ENCODE measurements at regions not wholly inside any gene's neighbourhood (a gene's known extent, or its start where the extent isn't known, plus 50 kb on each side); places are given as distances from the start of the nearest gene placed in this dataset.

- BruUV-seq (replicated peaks), result no TSS peak
- no peaks in the 10 kb centered on the region for H3K36me3 ChIP-seq (ENCODE audit: control insufficient read depth in 2 of 2, extremely low read depth in 1 of 2, insufficient read depth in 2 of 2, low read length in 2 of 2)
- H3K4me1 ChIP-seq (ENCODE audit: control insufficient read depth, extremely low read depth, insufficient read depth, low read length), result peaks cover 22% of the 10 kb centered on the region
- CTCF ChIA-PET, result interaction anchor here (0.8 to 2.7 kb wide), 4 partner anchors 40 to 180 kb away, joined by 3 to 15 read pairs (median 4); partner anchors contain the start of gene FOXF1
- H3K9me1 ChIP-seq (replicated peaks; ENCODE audit: control insufficient read depth, extremely low read depth, insufficient read depth, low read length), result no peaks in the 10 kb centered on the region
- no peak overlapping the region for H3K9ac ChIP-seq (replicated peaks; ENCODE audit: extremely low read depth, insufficient read depth, low read length)
- H3K4me3 ChIP-seq (replicated peaks in 1 of 3; ENCODE audit: insufficient read depth in 1 of 3, low read depth in 1 of 3, low read length in 3 of 3), result no peak overlapping the region
- FAIRE-seq (no peak), DNase-seq (ENCODE audit: low read depth, low spot score) (no peak)
- H3K9me3 ChIP-seq (replicated peaks; ENCODE audit: control insufficient read depth, insufficient read depth, low read length), result no peaks in the 10 kb centered on the region
- H3K79me2 ChIP-seq (ENCODE audit: control insufficient read depth, insufficient read depth, low read length), result no peaks in the 10 kb centered on the region
- POLR2A ChIA-PET, result no interaction called here
- intact Hi-C loops (cut with micrococcal nuclease) (no loop called here), dilution Hi-C loops (cut with MboI; ENCODE audit: extremely low pct_ligation_motif_present, low sequenced_read_pairs) (no loop called here)
- no peak overlapping the region for H3K4me2 ChIP-seq (ENCODE audit: insufficient read depth, low read length)
- peaks cover 7 to 8% of the 10 kb centered on the region in 2 experiments for H3K27me3 ChIP-seq (ENCODE audit: control insufficient read depth in 2 of 2, insufficient read depth in 2 of 2, low read length in 2 of 2)
- H4K20me1 ChIP-seq (replicated peaks; ENCODE audit: control insufficient read depth, extremely low read depth, insufficient read depth, low read length), result no peaks in the 10 kb centered on the region
- TF ChIP-seq CTCF (IDR thresholded peaks at IDR 0.05; ENCODE audit: extremely low read depth in 1 of 2, insufficient read depth in 1 of 2, low read depth in 1 of 2, low read length in 2 of 2) (no peak), JUN (IDR thresholded peaks at IDR 0.05; ENCODE audit: borderline replicate concordance, insufficient read depth, insufficient read length, low read depth) (no peak), POLR2AphosphoS5 (IDR thresholded peaks at IDR 0.05; ENCODE audit: insufficient read depth, low read depth, low read length) (no peak), POLR2A (IDR thresholded peaks at IDR 0.05; ENCODE audit: low read depth, low read length) (no peak), GATA2 (IDR thresholded peaks at IDR 0.05; ENCODE audit: insufficient read depth, insufficient read length, low read depth, low read length) (no peak), MAX (IDR thresholded peaks at IDR 0.05; ENCODE audit: insufficient read depth, insufficient read length) (no peak), FOS (IDR thresholded peaks at IDR 0.05; ENCODE audit: borderline replicate concordance, insufficient read depth, low read length) (no peak), MYC (IDR thresholded peaks at IDR 0.05; ENCODE audit: low read depth, low read length) (no peak), EZH2 (IDR thresholded peaks at IDR 0.05; ENCODE audit: borderline replicate concordance, low read depth, low read length, severe bottlenecking) (no peak)
- no peak overlapping the region for H2AFZ ChIP-seq (ENCODE audit: low read depth, low read length)
- no peak overlapping the region for H3K27ac ChIP-seq (ENCODE audit: insufficient read depth, low read depth, low read length)
Measured at GRCh38 chr16:86337581-86338402, 172.5 kb upstream of the FOXF1 start.

Measured in endothelial cell of umbilical vein (primary cell).